HG03354 (cell line): ENCODE measurements at regions not wholly inside any gene's neighbourhood (a gene's known extent, or its start where the extent isn't known, plus 50 kb on each side); places are given as distances from the start of the nearest gene placed in this dataset.

Experiments used
- ATAC-seq: cut with Tn5 transposase; IDR thresholded peaks from one replicate; pipeline ENCODE4 v1.9.1; 2021; ENCODE audit warnings: mild to moderate bottlenecking; ENCODE audit not compliant: unreplicated experiment, poor library complexity, severe bottlenecking

GRCh38 chr6:41428336-41428995 lies 93.1 kb downstream of the NCR2 start:
- no peak for ATAC-seq

GRCh38 chr6:41428996-41429421 lies 93.6 kb downstream of the NCR2 start:
- no peak for ATAC-seq

- no peak for ATAC-seq
Observed at GRCh38 chr6:41429506-41430504, 94.4 kb downstream of the NCR2 start.

- ATAC-seq, result no peak
Observed at GRCh38 chr6:41430875-41431274, 95.5 kb downstream of the NCR2 start.

- ATAC-seq, result no peak
Observed at GRCh38 chr6:41432280-41432679, 96.9 kb downstream of the NCR2 start.

- no peak for ATAC-seq
Observed at GRCh38 chr6:41434803-41435481, 99.5 kb downstream of the NCR2 start.

GRCh38 chr6:41437604-41438003 lies 102.2 kb downstream of the NCR2 start:
- ATAC-seq, result no peak

- no peak for ATAC-seq
Observed at GRCh38 chr6:41438746-41439145, 103.3 kb downstream of the NCR2 start.

- no peak for ATAC-seq
Observed at GRCh38 chr6:41439524-41440418, 104.4 kb downstream of the NCR2 start.

GRCh38 chr6:41440958-41441357 lies 105.2 kb upstream of the FOXP4 start:
- no peak for ATAC-seq

GRCh38 chr6:41441598-41442351 lies 104.4 kb upstream of the FOXP4 start:
- no peak for ATAC-seq

GRCh38 chr6:41442352-41442672 lies 103.9 kb upstream of the FOXP4 start:
- no peak for ATAC-seq

- no peak for ATAC-seq
Observed at GRCh38 chr6:41442800-41443501, 103.2 kb upstream of the FOXP4 start.

GRCh38 chr6:41443616-41444525 lies 102.3 kb upstream of the FOXP4 start:
- ATAC-seq, result no peak

- ATAC-seq, result no peak
Observed at GRCh38 chr6:41445261-41445660, 100.9 kb upstream of the FOXP4 start.

- ATAC-seq, result no peak
Observed at GRCh38 chr6:41446132-41446531, 100.0 kb upstream of the FOXP4 start.

- no peak for ATAC-seq
Observed at GRCh38 chr6:41446907-41447545, 99.2 kb upstream of the FOXP4 start.
